GM18858 (cell line): ENCODE measurements at regions not wholly inside any gene's neighbourhood (a gene's known extent, or its start where the extent isn't known, plus 50 kb on each side); places are given as distances from the start of the nearest gene placed in this dataset.
"Not testable (repeated sequence)": the region's sequence is repeated elsewhere in the genome, so short reads cannot be mapped to it uniquely, and the experiment has no call there.

ENCODE experiments used
- ATAC-seq: cut with Tn5 transposase; IDR thresholded peaks from one replicate; pipeline ENCODE4 v1.9.1; 2021; ENCODE audit not compliant: unreplicated experiment

GRCh38 chr5:33136785-33137184 lies 304.0 kb upstream of the TARS1 start:
- no peak for ATAC-seq

GRCh38 chr5:33138145-33138544 lies 302.6 kb upstream of the TARS1 start:
- not testable (repeated sequence) for ATAC-seq

GRCh38 chr5:33143405-33144123 lies 297.2 kb upstream of the TARS1 start:
- no peak for ATAC-seq

DNA sequence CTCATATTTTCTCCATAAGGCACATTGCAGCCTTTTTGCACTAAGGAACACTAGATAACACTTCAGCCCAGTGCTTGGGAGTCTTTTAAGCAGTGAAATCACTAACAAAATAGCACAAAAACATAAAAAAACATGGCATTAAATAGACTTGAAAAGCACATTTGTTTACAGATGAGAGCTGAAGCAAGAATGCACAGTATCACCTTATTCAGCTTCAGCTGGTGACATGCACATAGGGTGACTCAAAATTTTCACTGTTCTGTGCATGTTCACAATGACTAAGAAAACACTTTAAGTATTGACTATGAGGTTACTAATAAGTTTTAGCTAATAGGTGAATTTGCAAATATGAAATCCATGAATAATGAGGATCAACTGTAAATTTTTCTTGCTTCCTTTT lies 293.9 kb upstream of the TARS1 start:
- ATAC-seq = no peak

DNA sequence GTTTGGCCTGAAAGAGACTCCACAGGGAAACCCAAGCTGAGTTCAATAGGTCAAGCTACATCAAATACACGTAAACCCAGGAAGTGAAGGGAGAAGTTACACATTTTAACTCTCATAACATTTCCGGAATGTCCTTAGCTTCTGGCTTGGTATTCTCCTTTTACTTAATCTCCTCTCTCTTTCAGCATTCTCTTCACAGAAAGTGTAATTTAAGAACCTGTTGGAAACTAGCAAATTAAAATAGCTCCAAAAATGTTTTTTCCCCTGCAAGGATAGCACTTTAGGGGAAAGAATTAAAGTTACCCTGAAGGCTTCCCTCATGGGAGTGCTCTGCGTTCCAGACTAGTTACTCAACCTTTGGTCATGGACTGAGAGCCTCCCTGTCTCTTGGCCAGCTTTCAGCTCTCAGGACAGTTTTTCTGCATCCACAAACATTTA lies 292.7 kb upstream of the TARS1 start:
- ATAC-seq = no peak

- ATAC-seq = no peak
These were observed 287.4 kb upstream of the TARS1 start for GRCh38 chr5:33153372-33153771.

- no peak for ATAC-seq
These were observed 286.9 kb upstream of the TARS1 start for GRCh38 chr5:33153831-33154230.

DNA sequence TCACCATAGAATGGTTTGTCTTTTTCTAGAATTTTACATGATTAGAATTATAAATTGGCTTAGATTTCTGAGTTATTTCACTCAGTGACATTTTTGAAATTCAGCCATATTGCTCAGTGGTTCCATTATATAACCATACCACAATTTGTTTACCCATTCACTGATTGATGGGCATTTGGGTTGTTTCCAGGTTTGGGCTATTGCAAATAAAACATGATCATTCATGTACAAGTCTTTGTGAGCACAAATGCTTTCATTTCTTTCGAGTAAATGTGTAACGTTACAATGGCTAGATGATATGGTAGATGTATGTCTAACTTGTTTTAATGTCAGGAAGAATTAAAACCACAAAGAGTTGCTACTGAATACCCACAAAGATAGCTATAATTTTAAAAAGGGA lies 279.9 kb upstream of the TARS1 start:
- no peak for ATAC-seq

- ATAC-seq = no peak
These were observed 279.3 kb upstream of the TARS1 start for GRCh38 chr5:33161421-33161820.

DNA sequence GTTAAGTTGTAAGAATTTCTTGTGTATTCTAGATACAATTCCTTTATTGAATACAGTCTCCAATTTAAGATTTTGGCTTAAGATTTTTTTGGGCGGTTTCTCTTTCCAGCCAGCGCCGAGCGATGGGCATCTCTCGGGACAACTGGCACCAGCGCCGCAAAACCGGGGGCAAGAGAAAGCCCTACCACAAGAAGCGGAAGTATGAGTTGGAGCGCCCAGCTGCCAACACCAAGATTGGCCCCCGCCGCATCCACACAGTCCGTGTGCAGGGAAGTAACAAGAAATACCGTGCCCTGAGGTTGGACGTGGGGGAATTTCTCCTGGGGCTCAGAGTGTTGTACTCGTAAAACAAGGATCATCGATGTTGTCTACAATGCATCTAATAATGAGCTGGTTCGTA lies 278.7 kb upstream of the TARS1 start:
- no peak for ATAC-seq

DNA sequence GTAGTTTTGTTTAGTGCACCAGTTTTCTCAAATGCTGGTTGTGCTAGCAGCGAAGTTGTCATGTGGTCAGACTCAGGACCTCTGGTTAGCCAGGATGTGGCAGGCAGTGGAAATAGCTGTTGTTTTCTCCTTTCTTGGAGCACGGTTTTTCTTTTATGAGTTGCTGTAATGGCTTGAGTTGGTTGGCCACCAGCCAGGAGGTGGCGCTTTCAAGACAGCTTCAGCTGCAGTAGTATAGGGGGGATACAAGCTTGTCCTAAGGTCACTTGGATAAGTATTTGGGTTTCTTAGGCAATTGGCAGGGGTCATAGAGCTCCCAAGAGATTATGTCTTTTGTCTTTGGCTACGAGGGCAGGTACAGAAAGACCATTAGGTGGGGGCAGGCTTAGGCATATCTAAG lies 274.2 kb upstream of the TARS1 start:
- ATAC-seq = no peak

- ATAC-seq = no peak
These were observed 273.8 kb upstream of the TARS1 start for GRCh38 chr5:33166948-33167347.

GRCh38 chr5:33167541-33167940 lies 273.2 kb upstream of the TARS1 start:
- ATAC-seq = no peak

DNA sequence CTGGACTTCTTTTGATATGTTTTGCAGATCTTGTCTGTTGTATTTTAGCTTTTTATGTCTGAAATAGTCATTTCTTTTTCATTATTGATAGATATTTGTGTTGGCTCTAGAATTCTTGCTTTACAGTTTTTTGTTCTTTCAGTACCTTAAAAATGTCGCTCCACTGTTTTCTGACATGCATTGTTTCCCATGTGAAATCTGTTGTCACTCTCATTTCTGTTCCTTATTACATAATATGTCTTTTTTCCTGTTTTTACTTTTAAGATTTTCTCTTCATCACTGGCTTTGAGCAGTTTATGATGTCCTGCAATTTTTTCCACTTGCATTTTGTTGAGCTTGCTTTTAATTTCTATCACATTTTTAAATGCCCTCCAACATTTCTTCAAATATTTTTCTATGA lies 270.4 kb upstream of the TARS1 start:
- no peak for ATAC-seq

GRCh38 chr5:33174383-33174782 lies 266.4 kb upstream of the TARS1 start:
- ATAC-seq = no peak

- ATAC-seq = no peak
These were observed 261.5 kb upstream of the TARS1 start for GRCh38 chr5:33179301-33179700.

- ATAC-seq = no peak
These were observed 259.9 kb upstream of the TARS1 start for GRCh38 chr5:33180900-33181299.

- ATAC-seq = no peak
These were observed 257.8 kb upstream of the TARS1 start for GRCh38 chr5:33182986-33183385.

- ATAC-seq = no peak
These were observed 256.4 kb upstream of the TARS1 start for GRCh38 chr5:33184367-33184766.

- no peak for ATAC-seq
These were observed 252.7 kb upstream of the TARS1 start for GRCh38 chr5:33188089-33188488.

- ATAC-seq = no peak
These were observed 245.9 kb upstream of the TARS1 start for GRCh38 chr5:33194914-33195313.

- no peak for ATAC-seq
These were observed 245.2 kb upstream of the TARS1 start for GRCh38 chr5:33195431-33196165.

GRCh38 chr5:33198836-33199235 lies 241.9 kb upstream of the TARS1 start:
- ATAC-seq = no peak
